ENCODE measurements at regions not wholly inside any gene's neighbourhood (a gene's known extent, or its start where the extent isn't known, plus 50 kb on each side); places are given as distances from the start of the nearest gene placed in this dataset.

DNA sequence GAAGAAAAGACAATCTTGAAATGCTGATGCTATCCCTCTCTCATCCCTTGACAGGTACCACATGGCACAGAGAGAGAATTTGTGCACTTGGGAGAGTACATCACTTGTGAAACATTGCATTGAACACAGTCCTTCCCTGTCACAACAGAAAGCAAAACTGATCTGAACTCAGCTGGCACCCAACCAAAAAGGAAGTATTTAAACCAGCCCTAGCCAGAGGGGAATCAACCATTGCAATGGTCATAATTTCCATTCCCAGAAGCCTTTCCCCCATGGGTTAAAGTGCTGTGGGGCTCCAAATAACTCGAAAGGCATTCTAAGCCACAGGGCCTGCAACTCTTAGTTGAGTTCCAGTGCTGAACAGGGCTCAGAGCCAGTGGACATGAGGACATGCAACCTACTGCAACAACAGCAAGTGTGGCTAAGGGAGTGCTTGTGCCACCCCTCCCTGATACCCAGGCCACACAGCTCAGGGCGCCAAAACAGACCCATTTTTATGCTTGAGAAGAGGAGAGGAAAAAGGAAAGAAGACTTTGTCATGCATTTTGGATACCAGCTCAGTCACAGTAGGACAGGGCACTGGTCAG is 530.8 kb upstream of the BCHE start:
- Histone ChIP-seq H3K9me3 (no peaks in the 10 kb centered on the region), H3K4me1 (no peaks in the 10 kb centered on the region), H3K27me3 (no peaks in the 10 kb centered on the region), H3K36me3 (no peaks in the 10 kb centered on the region), H3K27ac (no peak overlapping the region), H3K4me3 (no peak overlapping the region)
- TF ChIP-seq CTCF (IDR thresholded peaks at IDR 0.05) = no peak
- no peak for DNase-seq (ENCODE audit: low spot score in 2 of 2)
- intact Hi-C loops (cut with DNase I) = no loop called here

- intact Hi-C loops (cut with DNase I) = no loop called here
These were observed 525.5 kb upstream of the BCHE start for GRCh38 chr3:166362698-166363097.

DNA sequence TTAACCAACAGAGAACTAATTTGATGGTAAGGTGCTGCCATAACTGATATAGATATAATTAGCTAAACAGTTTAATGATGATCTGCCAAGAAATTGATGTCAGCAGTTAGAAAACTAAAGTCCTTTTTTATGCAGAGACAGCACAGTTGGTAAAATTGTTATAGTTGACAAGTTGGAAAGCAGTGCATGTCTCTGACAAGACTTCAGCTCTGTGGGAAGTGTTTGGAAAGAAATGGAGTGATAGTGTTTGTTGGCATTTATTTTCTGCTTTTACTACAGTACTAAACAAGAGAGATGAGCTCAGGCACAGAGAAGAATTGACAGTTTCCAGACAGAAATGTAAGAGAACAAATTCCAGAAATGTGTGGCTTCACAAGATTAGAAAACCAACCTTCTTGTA is 523.5 kb upstream of the BCHE start:
- H3K36me3 ChIP-seq = no peaks in the 10 kb centered on the region
- no peak overlapping the region for H3K27ac ChIP-seq
- intact Hi-C loops (cut with DNase I) = no loop called here
- H3K4me3 ChIP-seq = no peak overlapping the region
- H3K4me1 ChIP-seq = no peaks in the 10 kb centered on the region
- no peaks in the 10 kb centered on the region for H3K27me3 ChIP-seq
- DNase-seq (ENCODE audit: low spot score in 2 of 2) = no peak
- no peak for TF ChIP-seq CTCF (IDR thresholded peaks at IDR 0.05)
- H3K9me3 ChIP-seq = no peaks in the 10 kb centered on the region

More at GRCh38 chr3:166362698-166363097, 525.5 kb upstream of the BCHE start:
- no peak for DNase-seq (ENCODE audit: low spot score in 2 of 2)
- Histone ChIP-seq H3K9me3 (no peaks in the 10 kb centered on the region), H3K4me1 (no peaks in the 10 kb centered on the region), H3K36me3 (no peaks in the 10 kb centered on the region), H3K27ac (no peak overlapping the region), H3K27me3 (no peaks in the 10 kb centered on the region), H3K4me3 (no peak overlapping the region)
- no peak for TF ChIP-seq CTCF (IDR thresholded peaks at IDR 0.05)

DNA sequence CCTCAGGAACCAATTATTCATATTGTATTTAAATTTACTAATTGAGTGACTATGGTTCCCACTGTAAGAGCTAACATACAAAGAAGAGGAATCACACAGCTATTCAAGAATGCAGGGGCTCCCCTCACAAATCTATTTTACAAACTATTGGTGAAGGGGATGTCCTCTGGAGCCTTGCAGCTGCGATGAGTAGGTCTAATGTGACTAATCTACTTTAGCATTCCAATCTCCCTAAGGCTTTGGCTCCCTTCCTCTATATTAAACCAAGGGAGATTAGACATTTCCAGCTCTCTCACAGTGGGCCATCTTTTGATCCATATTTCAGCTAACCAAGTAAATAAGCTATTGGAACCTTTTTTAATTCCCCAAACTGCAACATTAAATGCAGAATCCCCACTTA is 514.2 kb upstream of the BCHE start:
- no peaks in the 10 kb centered on the region for H3K4me1 ChIP-seq
- H3K27me3 ChIP-seq = no peaks in the 10 kb centered on the region
- no peak overlapping the region for H3K27ac ChIP-seq
- H3K4me3 ChIP-seq = no peak overlapping the region
- no peak for TF ChIP-seq CTCF (IDR thresholded peaks at IDR 0.05)
- H3K9me3 ChIP-seq = no peaks in the 10 kb centered on the region
- intact Hi-C loops (cut with DNase I) = no loop called here
- DNase-seq (ENCODE audit: low spot score in 2 of 2) = no peak
- H3K36me3 ChIP-seq = no peaks in the 10 kb centered on the region

DNA sequence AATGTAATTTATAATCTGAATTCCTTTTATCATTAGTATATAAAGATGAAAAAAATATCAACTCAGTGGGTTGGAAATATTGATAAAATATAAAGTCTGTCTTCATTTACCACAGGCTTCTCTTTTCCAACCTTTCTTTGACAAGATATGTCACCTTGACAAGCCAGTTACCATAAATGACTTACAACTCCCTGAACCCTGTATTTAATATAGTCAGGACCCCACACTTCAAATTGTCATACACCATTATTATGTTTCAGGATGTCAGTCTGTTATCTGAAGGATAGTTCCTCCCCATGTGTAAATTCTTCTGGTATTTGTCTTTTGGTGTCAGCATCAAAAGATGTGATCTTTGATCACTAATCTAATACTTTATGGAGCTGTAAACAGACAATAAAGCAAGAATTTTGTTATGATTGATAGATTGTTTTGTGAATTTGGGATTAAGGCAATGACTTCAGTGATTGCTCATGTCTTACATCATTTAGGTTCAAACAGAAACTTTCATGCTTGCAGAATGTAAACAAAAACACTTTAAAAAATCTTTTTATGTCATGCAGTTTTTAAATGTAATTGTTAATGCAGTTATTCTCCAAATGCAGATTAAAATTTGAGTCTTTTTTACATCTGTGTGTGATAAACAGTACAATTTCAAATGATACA is 503.5 kb upstream of the BCHE start:
- Histone ChIP-seq H3K27ac (no peak overlapping the region), H3K36me3 (no peaks in the 10 kb centered on the region), H3K4me1 (no peaks in the 10 kb centered on the region), H3K4me3 (no peak overlapping the region), H3K27me3 (no peaks in the 10 kb centered on the region), H3K9me3 (no peaks in the 10 kb centered on the region)
- no peak for TF ChIP-seq CTCF (IDR thresholded peaks at IDR 0.05)
- DNase-seq (ENCODE audit: low spot score in 2 of 2) = no peak
- intact Hi-C loops (cut with DNase I) = no loop called here

All from ascending aorta (tissue), 2 donors.